Immature natural killer cell (primary cell): ENCODE measurements at regions not wholly inside any gene's neighbourhood (a gene's known extent, or its start where the extent isn't known, plus 50 kb on each side); places are given as distances from the start of the nearest gene placed in this dataset.
"Not testable (repeated sequence)": the region's sequence is repeated elsewhere in the genome, so short reads cannot be mapped to it uniquely, and the experiment has no call there.

ENCODE experiments used
- DNase-seq, 3 donors: peaks; one replicate each; pipeline ENCODE4 v3.0.0; 2022; ENCODE audit warnings: mixed read lengths in 1 of 3
- H3K27ac Mint-ChIP-seq, 6 donors: one replicate each; pipeline ENCODE4 v1.8.0; 2020; ENCODE audit warnings: mixed read lengths in 6 of 6, mild to moderate bottlenecking in 5 of 6, inconsistent platforms in 4 of 6, moderate library complexity in 3 of 6
- H3K27me3 Mint-ChIP-seq, 3 donors: one replicate each; pipeline ENCODE4 v1.8.0; 2020 to 2021; ENCODE audit warnings: low read depth in 3 of 3, mild to moderate bottlenecking in 3 of 3, mixed read lengths in 3 of 3, moderate library complexity in 3 of 3, inconsistent platforms in 1 of 3
- H3K36me3 Mint-ChIP-seq, 3 donors: one replicate each; pipeline ENCODE4 v1.8.0; 2020; ENCODE audit warnings: mixed read lengths in 3 of 3, inconsistent platforms in 2 of 3, mild to moderate bottlenecking in 2 of 3
- H3K4me1 Mint-ChIP-seq, 2 donors: one replicate each; pipeline ENCODE4 v1.8.0; 2020; ENCODE audit warnings: inconsistent platforms in 2 of 2, mild to moderate bottlenecking in 2 of 2, mixed read lengths in 2 of 2, moderate library complexity in 1 of 2
- H3K4me3 Mint-ChIP-seq, 5 donors: one replicate each; pipeline ENCODE4 v1.8.0; 2020; ENCODE audit warnings: mild to moderate bottlenecking in 5 of 5, mixed read lengths in 5 of 5, inconsistent platforms in 3 of 5, moderate library complexity in 3 of 5
- H3K9me3 Mint-ChIP-seq, 6 donors: one replicate each; pipeline ENCODE4 v1.8.0; 2020; ENCODE audit warnings: mild to moderate bottlenecking in 6 of 6, mixed read lengths in 6 of 6, inconsistent platforms in 4 of 6, moderate library complexity in 3 of 6

DNA sequence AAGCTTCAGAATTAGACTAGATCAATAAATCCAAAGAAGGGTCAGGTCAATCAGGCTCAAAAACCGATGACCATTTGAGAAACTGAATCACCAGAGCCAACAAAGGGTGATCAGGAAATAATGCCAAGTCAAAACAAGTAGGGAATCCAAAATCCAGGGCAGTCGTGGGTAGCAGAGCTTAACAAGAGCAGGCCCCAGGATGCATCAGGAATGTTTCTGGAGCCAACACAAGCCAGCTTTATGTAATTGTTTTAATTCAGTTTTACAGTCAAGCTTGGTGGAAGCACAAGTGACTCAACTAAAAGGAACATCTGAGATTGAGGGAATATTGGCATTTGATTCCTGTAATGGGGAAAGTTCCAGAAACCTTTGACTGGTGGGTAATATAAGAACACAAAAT lies 237.9 kb upstream of the EDA2R start:
- Mint-ChIP-seq H3K4me1 (no peaks in the 10 kb centered on the region), H3K4me3 (no peak overlapping the region), H3K36me3 (no peaks in the 10 kb centered on the region), H3K27ac (no peak overlapping the region), H3K9me3 (no peaks in the 10 kb centered on the region), H3K27me3 (peaks cover 0 to 2% (median 1%) of the 10 kb centered on the region in 3 donors)
- DNase-seq, result no peak

DNA sequence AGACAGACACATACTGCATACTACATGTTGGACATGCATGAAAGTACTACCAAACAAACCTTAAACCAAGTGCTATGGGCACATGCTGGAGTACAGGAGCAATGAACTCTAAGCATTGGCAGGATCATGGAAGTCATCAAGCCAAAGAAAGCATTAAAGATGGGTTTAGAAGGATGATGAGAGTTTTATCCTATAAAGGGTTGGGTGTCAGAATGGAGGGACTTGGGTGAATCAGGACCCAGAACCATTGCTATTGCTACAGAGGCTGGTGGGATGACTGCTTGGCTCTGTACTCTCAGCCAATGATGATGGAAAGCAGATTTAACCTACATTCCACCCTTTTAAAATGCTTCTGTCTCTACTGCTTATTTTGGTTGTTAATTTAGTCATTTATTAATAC lies 233.9 kb upstream of the EDA2R start:
- Mint-ChIP-seq H3K4me3 (no peak overlapping the region), H3K4me1 (no peaks in the 10 kb centered on the region)

DNA sequence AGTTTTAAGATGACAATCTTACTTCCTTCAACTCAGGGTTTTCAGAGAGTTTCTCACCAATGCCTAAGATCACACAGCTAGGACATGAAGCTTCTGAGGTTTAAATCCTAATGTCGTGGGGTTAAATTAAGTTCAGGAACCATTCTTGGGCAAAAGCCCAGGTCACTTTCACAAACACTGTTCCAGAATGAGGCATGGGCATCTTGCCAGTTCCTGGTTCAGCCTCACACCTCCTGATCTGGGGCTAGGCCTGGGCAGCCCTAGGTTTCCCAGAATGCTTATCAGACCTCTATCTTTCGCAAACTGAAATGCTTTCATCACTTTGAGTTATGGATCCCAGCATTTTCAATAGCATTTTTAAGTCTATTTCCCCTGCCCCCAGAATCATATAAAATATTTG lies 224.8 kb upstream of the EDA2R start:
- H3K4me3 Mint-ChIP-seq, result no peak overlapping the region
- H3K27me3 Mint-ChIP-seq, result peaks cover 0 to 6% (median 2%) of the 10 kb centered on the region in 3 donors
- DNase-seq, result no peak

More for the DNA sequence above, 233.9 kb upstream of the EDA2R start:
- no peaks in the 10 kb centered on the region for H3K36me3 Mint-ChIP-seq
- no peaks in the 10 kb centered on the region for H3K9me3 Mint-ChIP-seq
- DNase-seq, result no peak
- H3K27me3 Mint-ChIP-seq, result peaks cover 2 to 6% (median 2%) of the 10 kb centered on the region in 3 donors
- no peak overlapping the region for H3K27ac Mint-ChIP-seq

DNA sequence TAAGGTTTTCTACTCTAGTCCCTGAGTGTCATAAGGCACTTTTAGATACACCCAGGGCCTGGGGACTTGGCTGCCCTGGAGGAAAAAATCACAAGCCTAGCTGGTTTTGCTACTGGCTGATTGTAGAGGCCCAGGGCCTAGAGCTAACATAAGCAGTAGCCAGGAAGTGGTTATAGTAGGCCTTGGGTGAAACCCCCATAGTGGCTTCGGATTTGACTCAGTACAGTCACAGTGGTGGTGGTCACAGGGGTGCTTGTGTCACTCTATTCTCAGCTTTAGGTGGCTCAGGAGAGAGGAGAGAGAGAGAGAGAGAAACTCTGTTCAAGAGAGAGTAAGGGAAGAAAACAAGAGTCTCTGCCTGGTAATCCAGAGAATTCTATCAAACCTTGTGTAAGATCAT lies 194.5 kb upstream of the EDA2R start:
- peaks cover 1 to 9% (median 3%) of the 10 kb centered on the region in 3 donors for H3K27me3 Mint-ChIP-seq
- H3K4me1 Mint-ChIP-seq, result no peaks in the 10 kb centered on the region
- H3K4me3 Mint-ChIP-seq, result no peak overlapping the region
- DNase-seq, result no peak
- no peak overlapping the region for H3K27ac Mint-ChIP-seq
- H3K9me3 Mint-ChIP-seq, result peaks cover 0 to 8% (median 3%) of the 10 kb centered on the region in 6 donors
- no peaks in the 10 kb centered on the region for H3K36me3 Mint-ChIP-seq

More for the DNA sequence above, 224.8 kb upstream of the EDA2R start:
- Mint-ChIP-seq H3K36me3 (no peaks in the 10 kb centered on the region), H3K4me1 (no peaks in the 10 kb centered on the region), H3K27ac (no peak overlapping the region), H3K9me3 (peaks cover 0 to 4% (median 0%) of the 10 kb centered on the region in 6 donors)

DNA sequence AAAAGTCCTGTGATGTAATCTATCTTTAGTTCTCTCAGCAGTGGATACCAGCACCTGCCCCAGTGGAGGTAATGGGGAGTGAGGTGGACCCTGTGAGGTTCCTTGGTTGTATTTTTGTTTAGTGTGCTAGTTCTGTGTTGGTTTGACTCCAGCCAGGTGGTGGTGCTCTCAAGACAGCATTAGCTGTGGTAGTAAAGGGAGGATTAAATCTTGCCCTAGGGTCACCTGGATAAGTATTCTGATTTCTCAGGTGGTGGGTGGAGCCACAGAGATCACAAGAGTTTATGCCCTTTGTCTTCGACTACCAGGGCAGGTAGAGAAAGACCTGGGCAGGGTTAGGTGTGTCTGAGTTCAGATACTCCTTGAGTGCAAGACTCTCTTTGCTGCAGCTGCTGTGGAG lies 176.3 kb upstream of the EDA2R start:
- no peak overlapping the region for H3K4me3 Mint-ChIP-seq
- H3K36me3 Mint-ChIP-seq, result no peaks in the 10 kb centered on the region
- H3K9me3 Mint-ChIP-seq, result peaks cover 0 to 8% (median 0%) of the 10 kb centered on the region in 6 donors
- H3K27me3 Mint-ChIP-seq, result peaks cover 0 to 4% (median 2%) of the 10 kb centered on the region in 3 donors
- no peak for DNase-seq
- no peaks in the 10 kb centered on the region for H3K4me1 Mint-ChIP-seq
- H3K27ac Mint-ChIP-seq, result no peak overlapping the region

DNA sequence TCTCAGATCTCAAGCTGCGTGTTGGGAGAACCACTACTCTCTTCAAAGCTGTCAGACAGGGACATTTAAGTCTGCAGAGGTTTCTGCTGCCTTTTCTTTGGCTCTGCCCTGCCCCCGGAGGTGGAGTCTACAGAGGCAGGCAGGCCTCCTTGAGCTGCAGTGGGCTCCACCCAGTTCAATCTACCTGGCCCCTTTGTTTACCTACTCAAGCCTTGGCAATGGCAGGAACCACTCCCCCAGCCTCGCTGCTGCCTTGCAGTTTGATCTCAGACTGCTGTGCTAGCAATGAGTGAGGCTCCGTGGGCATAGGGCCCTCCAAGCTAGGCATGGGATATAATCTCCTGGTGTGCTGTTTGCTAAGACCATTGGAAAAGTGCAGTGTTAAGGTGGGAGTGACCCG lies 155.6 kb upstream of the EDA2R start:
- not testable (repeated sequence) for H3K9me3 Mint-ChIP-seq, H3K4me3 Mint-ChIP-seq, DNase-seq, H3K4me1 Mint-ChIP-seq, H3K27ac Mint-ChIP-seq, H3K36me3 Mint-ChIP-seq
- H3K27me3 Mint-ChIP-seq, result peaks cover 0 to 12% (median 4%) of the 10 kb centered on the region in 3 donors

DNA sequence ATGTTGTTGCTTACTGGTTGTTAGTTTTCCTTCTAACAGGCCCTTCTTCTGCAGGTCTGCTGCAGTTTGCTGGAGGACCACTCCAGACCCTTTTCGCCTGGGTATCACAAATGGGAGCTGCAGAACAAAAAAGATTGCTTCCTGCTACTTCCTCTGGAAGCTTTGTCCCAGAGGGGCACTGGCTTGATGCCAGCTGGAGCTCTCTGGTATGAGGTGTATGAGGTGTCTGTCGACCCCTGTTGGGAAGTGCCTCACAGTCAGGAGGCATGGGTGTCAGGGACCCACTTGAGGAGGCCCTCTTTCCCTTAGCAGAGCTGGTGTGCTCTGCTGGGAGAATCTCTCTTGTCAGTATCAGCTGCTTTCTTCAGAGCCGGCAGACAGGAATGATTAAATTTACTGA lies 127.4 kb upstream of the EDA2R start:
- Mint-ChIP-seq H3K9me3 (peaks cover 0 to 5% (median 0%) of the 10 kb centered on the region in 6 donors), H3K27ac (no peak overlapping the region), H3K4me1 (no peaks in the 10 kb centered on the region)

DNA sequence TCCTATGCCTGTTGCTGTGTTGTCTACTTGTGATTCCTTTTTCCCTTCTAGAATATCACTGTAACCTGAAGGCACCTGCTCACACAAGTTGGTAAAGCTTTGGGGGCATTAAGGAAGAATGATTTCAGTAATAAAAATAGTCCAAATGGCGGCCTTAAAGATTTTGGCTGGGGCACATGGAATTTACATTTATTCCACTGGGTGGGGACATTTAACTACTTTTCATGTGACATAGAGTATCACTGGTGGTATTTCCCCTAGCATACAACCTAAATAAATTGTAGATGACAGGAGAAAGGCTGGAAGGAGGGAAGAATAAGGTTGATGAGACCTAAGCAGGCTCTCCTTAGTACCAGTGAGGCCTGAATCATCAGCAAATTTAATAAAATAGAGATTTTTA lies 121.8 kb upstream of the EDA2R start:
- H3K9me3 Mint-ChIP-seq, result peaks cover 0 to 5% (median 0%) of the 10 kb centered on the region in 6 donors
- H3K4me1 Mint-ChIP-seq, result no peaks in the 10 kb centered on the region
- H3K4me3 Mint-ChIP-seq, result no peak overlapping the region
- H3K27ac Mint-ChIP-seq, result no peak overlapping the region
- no peak for DNase-seq
- H3K36me3 Mint-ChIP-seq, result no peaks in the 10 kb centered on the region
- peaks cover 0 to 5% (median 4%) of the 10 kb centered on the region in 3 donors for H3K27me3 Mint-ChIP-seq

More for the DNA sequence above, 127.4 kb upstream of the EDA2R start:
- Mint-ChIP-seq H3K36me3 (no peaks in the 10 kb centered on the region), H3K4me3 (no peak overlapping the region), H3K27me3 (peaks cover 0 to 2% (median 2%) of the 10 kb centered on the region in 3 donors)
- no peak for DNase-seq

DNA sequence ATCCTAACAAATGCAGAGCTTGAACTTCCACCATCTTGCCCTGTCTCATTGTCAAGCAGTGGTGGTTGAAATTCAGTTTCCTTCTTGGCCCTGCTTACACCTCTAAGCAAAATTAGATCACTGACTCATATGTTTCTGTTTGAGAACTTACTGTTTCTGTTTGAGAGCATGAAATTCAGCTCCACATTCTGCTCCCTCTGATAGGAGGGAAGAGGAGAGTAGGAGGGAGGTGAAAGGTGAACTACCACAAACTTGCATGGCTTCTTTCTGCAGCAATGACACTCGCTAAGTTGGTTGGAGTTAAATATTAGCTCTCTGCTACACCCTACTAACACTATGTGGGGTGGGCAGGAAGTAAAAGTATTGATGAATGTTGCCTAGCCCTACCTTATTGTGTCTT lies 117.8 kb upstream of the EDA2R start:
- Mint-ChIP-seq H3K27ac (no peak overlapping the region), H3K4me1 (no peaks in the 10 kb centered on the region), H3K9me3 (no peaks in the 10 kb centered on the region)

DNA sequence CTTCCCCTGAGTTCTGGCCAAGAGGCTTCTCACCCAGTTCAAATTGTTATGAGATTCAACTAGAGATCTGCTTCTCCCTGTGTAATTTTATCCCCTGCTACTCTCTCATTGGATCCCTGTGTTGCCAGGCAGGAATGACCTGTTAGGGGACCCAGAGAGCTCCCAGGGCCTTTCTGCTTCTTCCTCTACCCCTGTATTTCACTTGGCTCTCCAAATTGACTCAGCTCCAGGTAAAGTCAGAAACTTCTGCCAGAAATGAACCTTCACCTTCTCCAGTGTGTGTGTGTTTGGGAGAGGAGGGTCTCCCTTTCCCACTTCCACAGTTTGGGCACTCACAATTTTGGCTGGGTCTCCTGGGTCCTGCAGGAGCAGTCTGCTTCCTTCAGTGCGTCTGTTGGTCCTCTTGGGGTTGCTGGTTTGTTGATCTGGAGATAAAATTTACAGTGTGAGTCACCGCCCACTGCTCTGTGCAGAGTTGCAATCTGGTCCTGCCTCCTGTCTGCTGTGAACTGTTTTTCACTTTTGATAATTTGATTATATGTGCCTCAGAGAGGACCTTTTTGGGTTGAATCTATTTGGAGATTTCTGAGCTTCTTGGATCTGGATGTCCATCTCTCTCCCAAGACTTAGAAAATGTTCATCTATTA lies 112.4 kb upstream of the EDA2R start:
- peaks cover 0 to 4% (median 1%) of the 10 kb centered on the region in 6 donors for H3K9me3 Mint-ChIP-seq
- no peak for DNase-seq
- peaks cover 0 to 11% (median 0%) of the 10 kb centered on the region in 3 donors for H3K27me3 Mint-ChIP-seq
- H3K27ac Mint-ChIP-seq, result no peak overlapping the region
- no peaks in the 10 kb centered on the region for H3K36me3 Mint-ChIP-seq
- H3K4me1 Mint-ChIP-seq, result no peaks in the 10 kb centered on the region
- H3K4me3 Mint-ChIP-seq, result no peak overlapping the region

More for the DNA sequence above, 117.8 kb upstream of the EDA2R start:
- no peaks in the 10 kb centered on the region for H3K36me3 Mint-ChIP-seq
- H3K27me3 Mint-ChIP-seq, result peaks cover 0 to 7% (median 2%) of the 10 kb centered on the region in 3 donors
- DNase-seq, result no peak
- no peak overlapping the region for H3K4me3 Mint-ChIP-seq

DNA sequence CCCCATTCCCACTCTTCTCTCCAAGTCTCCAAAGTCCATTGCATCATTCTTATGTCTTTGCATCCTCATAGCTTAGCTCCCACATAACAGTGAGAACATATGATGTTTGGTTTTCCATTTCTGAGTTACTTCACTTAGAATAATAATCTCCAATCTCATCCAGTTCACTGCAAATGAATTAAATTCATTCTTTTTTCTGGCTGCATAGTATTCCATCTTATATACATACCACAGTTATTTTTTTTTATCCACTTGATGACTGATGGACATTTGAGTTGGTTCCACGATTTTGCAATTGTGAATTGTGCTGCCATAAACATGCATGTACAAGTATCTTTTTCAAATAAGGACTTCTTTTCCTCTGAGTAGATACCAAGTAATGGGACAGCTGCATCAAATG lies 105.6 kb upstream of the EDA2R start:
- not testable (repeated sequence) for H3K27ac Mint-ChIP-seq, H3K4me3 Mint-ChIP-seq, H3K4me1 Mint-ChIP-seq, H3K27me3 Mint-ChIP-seq, DNase-seq, H3K36me3 Mint-ChIP-seq
- H3K9me3 Mint-ChIP-seq, result peaks cover 0 to 12% (median 3%) of the 10 kb centered on the region in 6 donors

DNA sequence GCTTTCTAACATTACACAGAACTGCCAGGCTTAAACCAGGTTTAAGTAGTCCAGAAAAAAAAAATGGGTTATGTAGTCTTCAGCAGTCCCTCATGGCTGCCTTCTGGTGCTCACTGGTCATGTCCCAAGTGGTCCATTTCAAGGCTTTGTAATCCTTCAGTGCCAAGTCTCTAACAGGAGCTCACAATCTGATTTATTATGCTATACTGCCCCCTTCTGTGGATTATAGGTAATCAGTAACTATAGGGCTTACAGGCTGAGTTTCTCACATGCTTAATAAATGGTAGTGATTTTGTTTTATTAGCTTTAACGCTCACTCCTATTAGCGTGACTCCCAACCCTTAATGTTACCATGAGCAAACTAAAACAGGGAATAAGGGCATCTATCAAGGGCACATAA lies 92.5 kb upstream of the EDA2R start:
- peak in 2 of 3 donors; percentile 19 to 22 for DNase-seq
- H3K9me3 Mint-ChIP-seq, result no peaks in the 10 kb centered on the region

DNA sequence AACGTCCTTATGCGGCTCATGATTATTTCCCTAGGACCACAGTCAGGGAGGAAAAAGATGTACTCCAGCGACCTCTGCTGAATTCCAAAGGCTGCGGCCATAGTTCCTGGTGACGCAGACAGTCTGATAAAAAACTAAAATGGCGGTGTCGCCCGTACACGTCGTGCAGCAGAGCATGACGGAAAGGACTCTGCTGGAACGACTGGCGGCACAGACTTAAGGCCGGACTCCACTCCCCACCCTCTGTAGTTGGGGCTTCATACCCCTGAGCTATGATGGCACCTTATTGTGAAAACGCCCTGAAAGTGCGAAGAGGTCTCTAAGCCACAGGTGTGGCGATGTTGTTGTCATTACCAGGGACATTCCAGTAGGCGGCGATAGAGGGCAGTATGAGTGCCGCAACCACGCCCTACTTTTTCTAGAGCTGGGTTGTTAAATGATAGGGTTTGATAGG lies 90.0 kb upstream of the EDA2R start:
- no peaks in the 10 kb centered on the region for H3K36me3 Mint-ChIP-seq
- H3K9me3 Mint-ChIP-seq, result no peaks in the 10 kb centered on the region
- peaks cover 0 to 6% of the 10 kb centered on the region in 2 donors for H3K4me1 Mint-ChIP-seq
- H3K27me3 Mint-ChIP-seq, result peaks cover 0 to 5% (median 3%) of the 10 kb centered on the region in 3 donors
- H3K4me3 Mint-ChIP-seq, result peak overlapping the region; percentile 71 to 82 (median 78)
- peak; percentile 10 to 40 (median 31) for DNase-seq
- H3K27ac Mint-ChIP-seq, result peak overlapping the region in 1 of 6 donors; percentile 43

More for the DNA sequence above, 92.5 kb upstream of the EDA2R start:
- Mint-ChIP-seq H3K36me3 (no peaks in the 10 kb centered on the region), H3K4me1 (peaks cover 0 to 6% of the 10 kb centered on the region in 2 donors), H3K27me3 (peaks cover 0 to 3% (median 3%) of the 10 kb centered on the region in 3 donors), H3K4me3 (no peak overlapping the region), H3K27ac (no peak overlapping the region)

DNA sequence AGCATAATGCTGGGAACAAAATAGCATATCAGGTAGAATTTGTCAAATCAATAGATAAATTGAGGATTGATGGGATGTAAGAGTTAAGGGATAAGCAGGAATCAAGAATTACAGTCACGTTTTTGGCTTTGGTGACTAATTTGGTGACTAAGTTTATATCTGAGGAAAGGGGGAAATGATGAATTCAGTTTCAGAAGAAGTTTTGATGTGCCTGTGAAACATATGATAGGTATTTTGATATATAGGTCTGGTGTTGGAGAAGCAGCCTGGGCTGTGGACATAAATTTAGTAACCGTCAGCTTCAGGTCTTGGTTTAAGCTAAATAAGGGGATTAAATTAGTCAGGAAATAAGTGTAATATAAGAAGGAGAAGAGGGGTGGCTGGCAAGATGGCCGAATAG lies 79.0 kb upstream of the EDA2R start:
- H3K27me3 Mint-ChIP-seq, result peaks cover 3 to 12% (median 8%) of the 10 kb centered on the region in 3 donors
- H3K9me3 Mint-ChIP-seq, result no peaks in the 10 kb centered on the region
- H3K36me3 Mint-ChIP-seq, result no peaks in the 10 kb centered on the region
- H3K27ac Mint-ChIP-seq, result no peak overlapping the region
- no peak overlapping the region for H3K4me3 Mint-ChIP-seq
- no peak for DNase-seq
- no peaks in the 10 kb centered on the region for H3K4me1 Mint-ChIP-seq
